C4-2B (cell line): ENCODE measurements at regions not wholly inside any gene's neighbourhood (a gene's known extent, or its start where the extent isn't known, plus 50 kb on each side); places are given as distances from the start of the nearest gene placed in this dataset.

ENCODE experiments used
- H3K27ac ChIP-seq: fragments of 450-650 bp; 2 replicates; pipeline ENCODE4 v1.5.1; 2017
- ZFX ChIP-seq: fragments of 450-650 bp; IDR thresholded peaks from 2 replicates; pipeline ENCODE4 v1.6.1; 2017
- TF ChIP-seq, protein P1 (sequence below): fragments of 450-650 bp; conservative IDR thresholded peaks from 2 replicates; pipeline ENCODE4 v1.5.1; 2017; ENCODE audit warnings: mild to moderate bottlenecking

GRCh38 chr18:39751921-39752320 lies 2186.3 kb upstream of the CELF4 start:
- H3K27ac ChIP-seq = no peak overlapping the region
- no peak for TF ChIP-seq ZFX
- TF ChIP-seq, protein P1, sequence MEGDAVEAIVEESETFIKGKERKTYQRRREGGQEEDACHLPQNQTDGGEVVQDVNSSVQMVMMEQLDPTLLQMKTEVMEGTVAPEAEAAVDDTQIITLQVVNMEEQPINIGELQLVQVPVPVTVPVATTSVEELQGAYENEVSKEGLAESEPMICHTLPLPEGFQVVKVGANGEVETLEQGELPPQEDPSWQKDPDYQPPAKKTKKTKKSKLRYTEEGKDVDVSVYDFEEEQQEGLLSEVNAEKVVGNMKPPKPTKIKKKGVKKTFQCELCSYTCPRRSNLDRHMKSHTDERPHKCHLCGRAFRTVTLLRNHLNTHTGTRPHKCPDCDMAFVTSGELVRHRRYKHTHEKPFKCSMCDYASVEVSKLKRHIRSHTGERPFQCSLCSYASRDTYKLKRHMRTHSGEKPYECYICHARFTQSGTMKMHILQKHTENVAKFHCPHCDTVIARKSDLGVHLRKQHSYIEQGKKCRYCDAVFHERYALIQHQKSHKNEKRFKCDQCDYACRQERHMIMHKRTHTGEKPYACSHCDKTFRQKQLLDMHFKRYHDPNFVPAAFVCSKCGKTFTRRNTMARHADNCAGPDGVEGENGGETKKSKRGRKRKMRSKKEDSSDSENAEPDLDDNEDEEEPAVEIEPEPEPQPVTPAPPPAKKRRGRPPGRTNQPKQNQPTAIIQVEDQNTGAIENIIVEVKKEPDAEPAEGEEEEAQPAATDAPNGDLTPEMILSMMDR = no peak

GRCh38 chr18:39751161-39751560 lies 2185.6 kb upstream of the CELF4 start:
- no peak overlapping the region for H3K27ac ChIP-seq
- TF ChIP-seq, protein P1 = no peak
- TF ChIP-seq ZFX = no peak

- no peak overlapping the region for H3K27ac ChIP-seq
- TF ChIP-seq, protein P1 = no peak
- no peak for TF ChIP-seq ZFX
Observed at GRCh38 chr18:39749154-39749553, 2183.6 kb upstream of the CELF4 start.

DNA sequence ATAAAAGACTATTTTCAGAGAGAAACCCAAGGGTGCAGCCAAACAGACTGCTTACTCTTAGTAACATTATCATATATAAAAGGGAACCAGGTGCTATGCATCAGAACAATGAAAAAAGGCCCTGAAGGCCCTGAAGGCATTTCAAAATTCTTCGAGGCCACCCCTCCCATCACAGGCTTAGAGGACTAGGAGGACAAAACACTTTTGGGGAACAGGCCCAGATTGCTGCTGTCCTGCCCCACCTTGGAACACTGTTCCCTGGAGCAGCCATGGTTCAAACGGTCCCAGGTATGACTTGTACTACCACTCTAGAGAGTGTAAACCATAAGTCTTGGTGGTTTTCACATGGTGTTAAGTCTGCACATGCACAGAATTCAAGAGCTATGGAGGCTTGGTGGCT lies 2183.1 kb upstream of the CELF4 start:
- H3K27ac ChIP-seq = no peak overlapping the region
- TF ChIP-seq ZFX = no peak
- TF ChIP-seq, protein P1 = no peak

DNA sequence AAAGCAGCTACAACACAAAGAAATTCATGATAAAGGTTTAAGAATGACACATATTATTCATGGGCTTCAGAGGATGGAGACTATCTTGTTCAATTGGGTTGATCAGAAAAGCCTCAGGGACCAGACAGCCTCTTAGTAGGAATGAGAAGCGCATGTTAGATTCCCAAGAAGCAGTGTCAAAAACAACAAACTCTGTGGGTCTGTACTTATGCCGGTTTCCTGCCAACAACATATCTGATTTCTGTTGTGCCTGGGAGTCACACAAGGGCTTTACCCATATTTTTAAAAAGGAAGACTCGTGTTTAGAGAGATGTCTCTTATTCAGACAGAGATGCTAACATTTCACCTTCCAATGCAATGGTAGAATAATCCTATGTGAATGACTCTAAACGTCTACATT lies 2180.6 kb upstream of the CELF4 start:
- H3K27ac ChIP-seq = no peak overlapping the region
- no peak for TF ChIP-seq ZFX
- TF ChIP-seq, protein P1 = no peak

DNA sequence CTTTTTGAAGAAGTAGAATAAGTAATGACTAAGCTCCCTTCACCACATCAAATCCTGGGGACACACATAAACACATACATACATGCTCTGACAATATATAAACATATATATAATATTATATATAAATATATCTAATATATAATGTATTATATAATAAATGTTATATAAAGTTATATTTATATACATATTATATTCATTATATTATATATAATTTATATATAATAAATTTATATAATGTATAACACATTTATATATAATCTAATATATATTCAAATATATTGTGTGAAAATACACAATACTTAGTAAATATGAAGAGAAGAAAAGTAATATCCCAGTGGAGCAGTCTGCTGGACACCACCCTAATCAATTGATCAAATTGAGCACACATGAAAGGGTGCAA lies 2177.9 kb upstream of the CELF4 start:
- no peak for TF ChIP-seq ZFX
- TF ChIP-seq, protein P1 = no peak
- no peak overlapping the region for H3K27ac ChIP-seq

DNA sequence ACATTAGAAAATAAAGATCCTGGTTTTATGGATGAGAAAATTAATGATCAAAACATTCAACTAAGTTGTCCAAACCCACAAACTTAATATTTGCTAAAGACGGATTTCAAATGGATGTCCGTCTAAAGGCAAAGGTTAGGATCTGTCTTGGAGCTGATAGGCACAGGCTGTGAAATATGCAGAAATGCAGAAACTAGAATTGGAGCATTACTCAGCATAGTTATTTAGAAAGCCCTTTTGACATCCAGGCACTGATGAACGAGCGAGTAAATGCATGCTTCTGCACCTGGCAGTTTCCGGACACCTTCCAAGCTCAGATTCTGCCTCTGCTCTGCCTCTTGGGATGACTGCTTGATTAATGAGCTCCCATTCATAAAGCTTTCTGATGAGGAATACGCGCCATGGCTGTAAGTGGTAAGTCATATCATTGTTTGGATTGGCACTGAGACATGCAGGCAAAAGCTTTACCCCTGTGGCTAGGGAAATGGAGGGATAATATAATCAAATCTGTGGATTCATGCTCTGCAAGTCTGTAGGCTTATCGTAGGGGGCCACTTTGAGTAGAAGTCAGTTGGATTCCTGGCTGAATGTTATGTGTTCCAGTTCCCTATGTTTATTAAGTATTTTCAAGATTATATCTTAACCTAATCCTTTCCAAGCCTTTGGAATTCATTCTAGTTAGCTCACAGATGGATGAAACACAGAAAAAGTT lies 2176.3 kb upstream of the CELF4 start:
- no peak for TF ChIP-seq ZFX
- TF ChIP-seq, protein P1 = no peak
- H3K27ac ChIP-seq = no peak overlapping the region
